ENCODE measurements at regions not wholly inside any gene's neighbourhood (a gene's known extent, or its start where the extent isn't known, plus 50 kb on each side); places are given as distances from the start of the nearest gene placed in this dataset.

DNA sequence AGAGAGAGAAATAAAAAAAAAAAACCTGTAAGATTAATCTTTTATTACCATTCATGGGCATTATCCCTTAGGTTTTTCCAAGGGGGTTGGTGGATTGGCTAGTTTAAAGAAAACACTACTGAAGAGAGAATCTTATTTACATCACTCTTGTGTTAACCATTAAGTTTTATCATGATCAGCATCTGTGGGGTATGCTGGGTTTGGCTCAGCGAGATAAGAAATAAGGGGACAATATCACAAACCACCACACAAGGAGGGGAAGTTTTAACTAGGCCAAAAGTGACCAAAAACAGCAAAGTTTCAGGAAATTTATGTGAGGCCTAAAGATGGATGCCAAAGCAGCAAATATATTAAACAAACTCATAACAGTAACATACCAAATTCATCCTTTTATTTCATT is 548.6 kb downstream of the SLC16A7 start:
- no peak for DNase-seq

GRCh38 chr12:60148109-60148508 is 552.3 kb downstream of the SLC16A7 start:
- no peak for DNase-seq

GRCh38 chr12:60148831-60149230 is 553.0 kb downstream of the SLC16A7 start:
- DNase-seq = no peak

GRCh38 chr12:60152756-60153155 is 556.9 kb downstream of the SLC16A7 start:
- DNase-seq = no peak

DNA sequence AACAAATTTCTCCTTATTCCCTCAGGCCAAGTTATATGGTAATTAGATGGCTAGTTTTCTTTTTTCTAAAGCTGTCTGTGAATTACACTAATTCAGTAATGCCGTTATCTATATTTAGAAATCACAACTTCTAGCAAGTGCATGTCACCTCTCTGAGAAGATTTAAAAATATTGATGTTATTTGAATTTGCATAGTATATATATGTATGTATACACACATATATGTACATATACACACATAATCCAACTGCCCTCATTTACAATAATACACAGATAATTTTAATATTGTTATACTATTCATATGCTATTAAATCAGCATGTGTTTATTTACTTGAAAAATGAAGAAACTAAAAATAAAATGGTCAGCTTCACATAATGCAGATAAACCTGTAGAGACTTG is 563.9 kb downstream of the SLC16A7 start:
- no peak for DNase-seq

GRCh38 chr12:60162988-60163720 is 567.3 kb downstream of the SLC16A7 start:
- no peak for DNase-seq

GRCh38 chr12:60165781-60166180 is 570.0 kb downstream of the SLC16A7 start:
- no peak for DNase-seq

DNA sequence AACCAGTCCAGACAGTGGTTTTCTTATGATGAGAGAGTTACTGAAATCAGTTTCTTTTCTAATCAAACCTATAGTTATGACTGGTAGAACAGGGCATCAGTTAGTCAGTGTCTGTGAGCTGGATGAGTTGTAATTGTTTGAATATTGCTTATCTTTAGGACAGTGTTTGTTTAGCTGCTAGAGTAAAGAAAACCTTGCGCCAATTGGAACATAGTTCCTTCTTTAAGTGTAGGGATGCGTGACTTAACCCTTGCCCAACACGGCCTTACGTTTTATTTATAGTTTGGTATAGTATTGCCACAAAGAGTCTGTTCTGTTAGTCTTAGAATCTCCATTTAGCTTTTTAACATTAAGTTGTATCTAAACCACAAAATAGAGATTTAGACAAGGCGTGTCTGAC is 572.6 kb downstream of the SLC16A7 start:
- DNase-seq = no peak

- DNase-seq = no peak
Observed at GRCh38 chr12:60169904-60170303, 574.1 kb downstream of the SLC16A7 start.

DNA sequence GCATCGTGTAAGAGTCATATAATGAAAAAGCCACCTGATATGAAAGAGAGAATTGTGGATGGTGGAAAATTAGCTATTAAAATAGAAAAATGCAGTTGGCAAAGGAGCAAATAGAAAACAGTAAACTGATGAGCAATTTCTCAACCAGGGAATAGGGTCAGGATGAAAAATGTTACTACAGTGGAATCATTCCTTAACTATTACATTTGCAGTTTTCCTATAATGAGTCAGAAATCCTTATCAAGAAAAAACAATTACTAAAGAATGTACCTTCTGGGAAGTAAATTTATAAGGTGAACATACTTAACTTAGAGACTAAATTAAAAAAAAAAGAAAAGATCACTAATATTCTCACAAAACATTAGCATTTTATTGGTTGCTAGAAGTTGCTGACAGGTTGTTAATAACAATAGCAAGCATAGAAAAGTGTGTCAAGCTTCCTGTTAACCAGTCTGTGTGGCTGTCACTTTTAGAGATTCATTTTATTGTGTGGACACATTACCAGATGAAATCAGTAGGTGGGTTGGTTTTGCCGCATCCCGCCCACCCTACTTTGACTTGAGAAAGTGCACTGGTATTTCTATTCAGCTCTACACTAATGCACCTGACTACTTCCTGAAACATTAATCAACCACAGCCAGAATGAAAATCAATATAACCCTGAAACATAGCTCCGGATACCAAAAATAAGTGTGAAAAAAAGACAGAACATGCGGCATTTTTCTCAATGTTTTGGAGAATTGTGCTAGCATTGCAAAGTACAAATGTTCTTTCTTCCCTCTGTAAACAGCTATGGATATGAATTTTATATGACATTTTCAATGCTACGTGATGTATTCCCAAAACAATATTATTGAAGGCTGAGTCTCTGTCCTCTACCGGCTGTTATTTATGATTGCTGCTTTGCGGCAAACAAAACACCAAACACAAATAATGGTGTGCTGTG is 576.7 kb downstream of the SLC16A7 start:
- DNase-seq = no peak

GRCh38 chr12:60173224-60174170 is 577.7 kb downstream of the SLC16A7 start:
- DNase-seq = no peak

DNA sequence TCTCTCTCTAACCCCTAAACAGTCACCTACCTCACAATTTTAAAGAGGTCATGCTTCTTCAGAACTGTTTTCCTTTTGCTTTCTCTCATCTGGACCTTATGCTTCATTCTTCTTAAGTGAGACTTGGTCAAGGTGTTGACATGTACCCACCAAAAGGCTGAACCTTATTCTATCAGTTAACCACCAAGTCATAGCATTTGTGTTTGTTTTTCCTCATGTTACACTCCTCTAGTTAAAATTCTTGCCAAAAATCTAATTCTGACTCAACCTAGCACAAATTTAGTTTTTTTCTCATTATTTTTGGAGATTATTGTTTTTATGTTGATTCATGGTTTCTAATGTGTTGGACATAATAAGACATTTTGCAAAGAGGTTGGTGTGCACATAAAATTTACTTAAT is 578.6 kb downstream of the SLC16A7 start:
- no peak for DNase-seq

- no peak for DNase-seq
Observed at GRCh38 chr12:60174941-60175340, 579.1 kb downstream of the SLC16A7 start.

- no peak for DNase-seq
Observed at GRCh38 chr12:60176891-60177290, 581.1 kb downstream of the SLC16A7 start.

GRCh38 chr12:60180298-60180697 is 584.5 kb downstream of the SLC16A7 start:
- DNase-seq = no peak

GRCh38 chr12:60182354-60182753 is 586.5 kb downstream of the SLC16A7 start:
- DNase-seq = no peak

DNA sequence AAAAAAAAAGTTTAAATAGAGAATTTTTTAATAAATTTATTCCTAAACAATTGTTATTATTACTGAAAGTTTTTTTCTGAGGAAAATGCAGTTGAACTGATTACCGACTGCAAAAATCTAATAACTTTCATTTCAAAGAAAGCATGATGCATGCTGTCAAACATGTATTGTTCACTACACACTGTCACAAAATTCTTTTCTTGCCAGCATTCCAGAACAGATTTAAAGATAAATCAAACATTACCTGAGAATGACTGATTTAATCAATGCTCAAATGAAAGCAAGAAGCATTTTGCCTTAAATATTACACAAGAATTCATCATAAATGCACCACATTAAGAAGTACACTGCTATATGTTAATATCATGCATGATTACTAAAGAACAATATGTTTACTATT is 588.3 kb downstream of the SLC16A7 start:
- DNase-seq = no peak

- DNase-seq = no peak
Observed at GRCh38 chr12:60185060-60185459, 589.2 kb downstream of the SLC16A7 start.

DNA sequence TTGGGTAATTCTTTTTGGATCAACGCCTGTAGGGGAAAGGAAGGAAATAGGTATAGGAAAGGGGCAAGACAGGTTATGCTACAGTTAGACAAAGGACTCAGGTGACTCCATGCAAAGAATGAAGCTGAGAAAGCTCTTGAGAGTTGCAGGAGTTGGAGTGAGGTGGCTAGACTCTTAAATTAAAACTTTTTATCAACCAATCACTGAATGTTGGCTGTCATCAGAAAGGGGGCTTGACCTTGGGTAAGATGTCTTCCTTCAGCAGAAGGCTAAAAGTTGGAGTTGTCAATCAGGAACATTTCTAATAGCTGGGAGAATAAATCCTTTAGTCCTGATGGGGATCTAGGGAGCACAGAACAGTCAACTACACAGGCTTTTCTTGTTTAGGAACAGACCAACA is 595.4 kb downstream of the SLC16A7 start:
- DNase-seq = no peak

DNA sequence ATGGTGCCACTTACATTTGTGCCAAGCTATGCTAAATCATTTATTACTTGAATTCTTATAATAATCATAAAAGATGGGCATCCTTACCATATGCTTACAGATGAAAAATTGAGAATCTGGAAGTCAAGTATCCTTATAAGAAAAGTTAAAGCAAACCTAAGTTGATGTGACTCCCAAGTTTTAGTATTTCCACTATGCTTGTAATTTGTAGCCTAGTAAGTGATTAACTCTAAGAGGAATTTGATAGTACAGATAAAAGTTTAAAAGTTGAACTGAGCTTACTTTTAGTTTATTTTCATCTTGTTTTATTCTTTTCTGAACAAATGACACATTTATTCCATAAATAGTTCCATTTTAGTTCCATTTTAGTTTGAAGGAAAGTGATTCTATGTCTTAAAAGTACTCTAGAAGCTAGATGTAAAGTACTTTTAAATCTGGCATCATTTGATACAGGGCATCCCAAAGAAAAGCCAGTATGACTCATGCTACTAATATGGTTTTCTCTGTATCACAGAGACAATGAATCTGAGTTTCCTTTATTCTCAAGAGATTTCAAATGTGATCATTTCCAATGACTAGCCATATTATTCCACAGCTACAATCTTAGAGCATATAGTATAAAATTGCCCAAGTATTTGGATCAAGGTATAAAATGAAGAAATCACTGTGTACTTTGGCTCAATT is 596.0 kb downstream of the SLC16A7 start:
- DNase-seq = no peak

DNA sequence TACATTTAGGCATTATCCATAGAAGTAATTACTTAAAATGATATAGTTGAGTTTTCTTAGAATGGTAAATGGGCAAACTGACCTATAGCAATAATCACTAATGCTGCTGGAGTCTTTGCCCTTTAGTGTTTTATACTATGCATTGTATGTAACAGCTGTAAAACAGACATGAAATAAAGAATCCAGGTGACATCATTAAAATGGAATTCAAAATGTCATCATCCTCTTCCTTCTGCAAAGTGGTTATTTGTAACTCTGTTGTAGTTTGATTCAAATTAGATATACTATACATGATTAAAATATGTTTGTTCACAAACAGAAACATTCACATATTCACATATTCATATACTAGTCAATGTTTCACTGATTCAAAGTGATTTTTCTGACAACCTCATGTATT is 598.8 kb downstream of the SLC16A7 start:
- DNase-seq = no peak

GRCh38 chr12:60195483-60195882 is 599.7 kb downstream of the SLC16A7 start:
- DNase-seq = no peak

All from left kidney (tissue), 1 donor.